ENCODE measurements at regions not wholly inside any gene's neighbourhood (a gene's known extent, or its start where the extent isn't known, plus 50 kb on each side); places are given as distances from the start of the nearest gene placed in this dataset.
"Not testable (repeated sequence)": the region's sequence is repeated elsewhere in the genome, so short reads cannot be mapped to it uniquely, and the experiment has no call there.

DNA sequence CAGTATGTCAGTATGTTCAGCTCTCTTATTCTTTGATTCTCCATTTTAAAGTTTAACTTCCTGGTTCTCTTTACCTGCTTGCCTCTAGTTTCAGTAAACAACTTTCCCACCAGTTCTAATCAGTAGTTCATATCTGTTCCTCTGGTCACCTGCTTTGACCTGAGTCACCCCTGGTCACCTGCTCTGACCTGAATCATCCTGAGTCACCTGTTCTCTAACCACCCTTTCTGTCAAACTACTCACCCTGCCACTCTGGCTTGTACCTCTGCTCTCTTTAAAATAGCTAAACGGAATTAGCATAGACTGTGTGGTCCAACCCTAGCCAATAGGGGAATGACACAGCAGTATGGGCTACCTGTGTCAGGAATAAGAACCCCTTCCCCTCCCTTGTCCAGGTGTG, 62.0 kb upstream of the NREP start:
- not testable (repeated sequence) for DNase-seq

- DNase-seq = no peak
Observed at GRCh38 chr5:111813537-111813936, 56.5 kb upstream of the NREP start.

DNA sequence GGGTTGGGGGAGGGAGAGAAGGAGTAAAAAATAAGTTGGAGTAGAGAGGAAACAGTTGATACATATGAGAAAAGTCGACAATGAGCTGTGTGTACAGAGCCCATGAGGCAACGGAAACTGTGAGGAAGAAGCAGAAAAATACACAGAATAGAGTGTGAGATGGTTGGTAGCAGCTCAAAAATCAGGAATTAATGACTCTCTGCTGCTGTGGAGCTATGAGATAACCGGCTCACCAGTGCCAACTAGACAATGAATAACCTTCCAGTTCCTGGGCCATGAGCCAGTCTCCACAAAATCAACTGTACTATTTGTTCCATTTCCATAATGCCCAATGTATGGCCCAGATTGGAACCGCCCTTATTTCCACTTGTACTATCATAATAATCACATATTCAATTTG, 53.1 kb upstream of the NREP start:
- DNase-seq = no peak

All from tongue (tissue), 1 donor.